Choroid plexus epithelial cell (primary cell): ENCODE measurements at regions not wholly inside any gene's neighbourhood (a gene's known extent, or its start where the extent isn't known, plus 50 kb on each side); places are given as distances from the start of the nearest gene placed in this dataset.

Experiments used
- DNase-seq: peaks from one replicate; pipeline ENCODE4 v3.0.0-alpha.2; 2010; ENCODE audit warnings: low read depth
- H3K4me3 ChIP-seq: 2 replicates; pipeline ENCODE4 v1.5.1; 2011; ENCODE audit warnings: low read depth, mild to moderate bottlenecking, control low read depth, low read length, moderate library complexity
- CTCF ChIP-seq: conservative IDR thresholded peaks from 2 replicates; pipeline ENCODE4 v1.5.1; 2011; ENCODE audit warnings: low read depth, mild to moderate bottlenecking, control low read depth, inconsistent platforms, low read length, moderate library complexity

GRCh38 chr13:107239213-107239612 is 671.3 kb upstream of the ARGLU1 start:
- H3K4me3 ChIP-seq, result no peak overlapping the region
- no peak for TF ChIP-seq CTCF
- DNase-seq, result no peak

DNA sequence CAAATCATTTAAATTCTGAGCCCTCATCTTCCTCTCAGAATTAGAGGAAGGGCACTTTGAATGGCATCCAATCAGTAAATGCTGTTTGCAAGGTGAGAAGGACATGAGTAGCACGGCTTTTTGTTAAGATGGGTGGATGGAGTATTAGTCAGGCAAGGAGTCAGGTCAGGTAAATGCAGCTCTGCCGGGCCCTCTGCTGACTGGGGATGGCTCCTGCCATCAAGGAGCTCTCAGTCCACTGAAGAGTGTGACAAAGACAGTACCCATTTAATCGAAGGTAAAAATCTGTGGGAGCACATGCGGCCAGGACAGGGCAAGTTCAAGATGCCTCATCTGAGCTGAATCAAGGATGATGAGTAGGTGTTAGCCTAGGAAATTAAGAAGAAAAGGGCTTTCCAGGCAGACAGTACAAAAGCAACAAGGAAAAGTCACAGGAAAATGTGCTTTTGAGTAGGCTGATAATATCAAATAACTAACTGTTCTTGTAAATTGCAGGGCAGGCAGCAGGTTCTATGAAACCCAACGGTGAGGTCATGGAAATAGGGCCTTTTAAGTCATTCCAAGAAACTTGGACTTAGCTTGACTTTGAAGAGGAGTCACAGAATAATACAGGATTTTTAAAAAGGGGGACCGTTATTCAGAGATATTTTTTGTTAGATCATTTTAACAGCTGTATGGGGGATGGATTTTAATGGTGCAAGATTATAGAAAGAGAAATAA is 670.5 kb upstream of the ARGLU1 start:
- no peak for DNase-seq
- no peak overlapping the region for H3K4me3 ChIP-seq
- no peak for TF ChIP-seq CTCF

DNA sequence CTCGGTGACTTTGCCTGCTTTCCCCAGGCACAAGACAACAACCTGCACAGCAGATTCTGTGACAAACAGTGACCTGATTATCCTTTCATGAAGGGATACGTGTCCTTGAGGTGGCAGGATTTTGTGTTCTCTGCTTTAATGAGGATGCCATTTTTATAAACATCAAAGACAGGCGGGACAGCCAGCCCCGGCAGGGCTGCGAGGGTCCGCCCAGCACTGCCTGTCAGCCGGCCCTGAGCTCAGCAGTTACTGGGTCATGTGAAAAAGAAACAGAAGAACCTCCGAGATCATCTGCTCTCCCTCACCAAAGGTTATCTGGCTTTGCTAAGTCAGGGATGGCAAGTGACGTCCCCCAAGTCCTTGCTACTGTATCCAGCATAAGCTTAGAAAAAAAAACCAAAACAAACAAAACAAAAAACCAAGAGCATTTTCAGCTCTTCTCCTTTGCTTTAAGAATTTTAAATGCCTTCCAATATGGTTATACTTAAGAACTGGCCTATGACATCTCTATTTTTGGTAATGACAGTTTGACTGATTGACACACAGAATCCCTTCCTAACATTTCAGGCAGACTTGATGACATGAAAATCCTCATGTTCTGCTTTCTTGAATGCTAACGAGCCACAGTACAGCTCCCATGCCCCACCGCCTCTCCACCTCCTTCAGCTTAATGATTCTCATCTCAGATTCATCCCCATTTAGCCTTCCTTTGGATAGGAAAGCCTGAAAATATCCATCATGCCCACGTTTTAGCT is 666.6 kb upstream of the ARGLU1 start:
- peak overlapping the region; percentile 20 for H3K4me3 ChIP-seq
- TF ChIP-seq CTCF, result no peak
- peak; percentile 18 for DNase-seq

- no peak overlapping the region for H3K4me3 ChIP-seq
- DNase-seq, result no peak
- TF ChIP-seq CTCF, result no peak
Measured at GRCh38 chr13:107233541-107233940, 665.6 kb upstream of the ARGLU1 start.

GRCh38 chr13:107231944-107232343 is 664.0 kb upstream of the ARGLU1 start:
- no peak overlapping the region for H3K4me3 ChIP-seq
- DNase-seq, result no peak
- TF ChIP-seq CTCF, result no peak

- DNase-seq, result no peak
- TF ChIP-seq CTCF, result no peak
- no peak overlapping the region for H3K4me3 ChIP-seq
Measured at GRCh38 chr13:107223867-107224266, 655.9 kb upstream of the ARGLU1 start.
